H1 (cell line): ENCODE measurements at regions not wholly inside any gene's neighbourhood (a gene's known extent, or its start where the extent isn't known, plus 50 kb on each side); places are given as distances from the start of the nearest gene placed in this dataset.

Experiments used
- FOSL1 ChIP-seq: IDR thresholded peaks from 2 replicates; pipeline ENCODE4 v1.6.1; 2011; ENCODE audit warnings: mild to moderate bottlenecking, low read depth, low read length, moderate library complexity; ENCODE audit not compliant: insufficient read depth

- TF ChIP-seq FOSL1 = no peak
- TF ChIP-seq, all 59 proteins: peak for 0
Measured at GRCh38 chr4:75235359-75235951, 278.7 kb downstream of the RCHY1 start (continued).
